ENCODE measurements at regions not wholly inside any gene's neighbourhood (a gene's known extent, or its start where the extent isn't known, plus 50 kb on each side); places are given as distances from the start of the nearest gene placed in this dataset.

DNA sequence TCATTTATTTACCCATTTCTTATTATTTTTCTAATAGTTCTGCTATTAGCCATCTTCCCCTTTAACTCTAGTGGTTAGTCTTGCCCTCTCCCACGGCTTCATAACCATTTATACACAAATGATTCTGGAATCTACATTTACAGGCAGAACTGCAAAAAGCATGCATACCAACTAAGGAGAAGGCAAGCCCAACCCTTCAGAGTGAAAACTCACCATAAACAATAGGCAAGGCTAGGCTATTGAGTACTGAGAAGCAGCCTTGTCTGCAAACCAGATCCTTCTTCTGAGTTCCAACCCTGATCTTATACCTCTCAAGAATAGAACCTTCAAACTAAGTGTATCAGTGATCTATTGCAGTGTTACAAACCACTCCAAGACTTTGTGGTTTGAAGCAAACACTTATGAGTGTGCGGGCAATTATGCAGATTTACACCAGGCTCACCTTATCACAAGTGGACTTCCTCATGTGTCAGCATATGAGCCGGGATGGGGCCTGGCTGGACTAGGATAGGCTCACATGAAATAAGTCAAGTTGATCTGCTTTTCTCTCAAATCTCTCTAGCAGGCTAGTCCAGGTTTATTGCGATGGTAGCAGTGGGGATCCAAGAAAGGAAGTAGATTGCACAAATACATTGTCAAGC, 896.9 kb upstream of the PHF14 start:
- TF ChIP-seq EP300 (IDR thresholded peaks at IDR 0.05; ENCODE audit: borderline replicate concordance) (no peak), FOXM1 (IDR thresholded peaks at IDR 0.05; ENCODE audit: borderline replicate concordance, low read depth) (no peak), TEAD4 (IDR thresholded peaks at IDR 0.05) (no peak)
- TF ChIP-seq, protein P1, sequence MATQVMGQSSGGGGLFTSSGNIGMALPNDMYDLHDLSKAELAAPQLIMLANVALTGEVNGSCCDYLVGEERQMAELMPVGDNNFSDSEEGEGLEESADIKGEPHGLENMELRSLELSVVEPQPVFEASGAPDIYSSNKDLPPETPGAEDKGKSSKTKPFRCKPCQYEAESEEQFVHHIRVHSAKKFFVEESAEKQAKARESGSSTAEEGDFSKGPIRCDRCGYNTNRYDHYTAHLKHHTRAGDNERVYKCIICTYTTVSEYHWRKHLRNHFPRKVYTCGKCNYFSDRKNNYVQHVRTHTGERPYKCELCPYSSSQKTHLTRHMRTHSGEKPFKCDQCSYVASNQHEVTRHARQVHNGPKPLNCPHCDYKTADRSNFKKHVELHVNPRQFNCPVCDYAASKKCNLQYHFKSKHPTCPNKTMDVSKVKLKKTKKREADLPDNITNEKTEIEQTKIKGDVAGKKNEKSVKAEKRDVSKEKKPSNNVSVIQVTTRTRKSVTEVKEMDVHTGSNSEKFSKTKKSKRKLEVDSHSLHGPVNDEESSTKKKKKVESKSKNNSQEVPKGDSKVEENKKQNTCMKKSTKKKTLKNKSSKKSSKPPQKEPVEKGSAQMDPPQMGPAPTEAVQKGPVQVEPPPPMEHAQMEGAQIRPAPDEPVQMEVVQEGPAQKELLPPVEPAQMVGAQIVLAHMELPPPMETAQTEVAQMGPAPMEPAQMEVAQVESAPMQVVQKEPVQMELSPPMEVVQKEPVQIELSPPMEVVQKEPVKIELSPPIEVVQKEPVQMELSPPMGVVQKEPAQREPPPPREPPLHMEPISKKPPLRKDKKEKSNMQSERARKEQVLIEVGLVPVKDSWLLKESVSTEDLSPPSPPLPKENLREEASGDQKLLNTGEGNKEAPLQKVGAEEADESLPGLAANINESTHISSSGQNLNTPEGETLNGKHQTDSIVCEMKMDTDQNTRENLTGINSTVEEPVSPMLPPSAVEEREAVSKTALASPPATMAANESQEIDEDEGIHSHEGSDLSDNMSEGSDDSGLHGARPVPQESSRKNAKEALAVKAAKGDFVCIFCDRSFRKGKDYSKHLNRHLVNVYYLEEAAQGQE (IDR thresholded peaks at IDR 0.05; ENCODE audit: low read depth) = no peak

DNA sequence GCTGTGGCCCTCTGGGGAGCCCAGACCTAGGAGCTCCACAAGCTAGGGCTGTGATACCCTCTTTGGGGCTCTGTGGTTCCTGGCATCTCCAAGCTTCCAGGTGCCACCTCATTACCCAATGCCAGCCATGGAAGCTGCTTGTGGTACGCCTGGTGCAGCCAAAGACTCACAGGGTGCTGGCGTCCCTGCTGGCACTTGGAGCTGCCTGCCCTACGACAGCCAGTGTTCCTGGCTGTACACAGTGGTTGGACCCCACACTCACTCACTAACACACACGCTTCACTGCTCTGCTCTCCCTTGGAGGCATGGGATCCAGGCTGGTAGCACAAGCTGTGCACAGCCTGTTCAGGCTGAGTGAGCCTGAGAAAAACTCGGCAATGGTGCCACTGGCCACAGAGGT, 894.1 kb upstream of the PHF14 start:
- no peak for TF ChIP-seq TAF1 (IDR thresholded peaks at IDR 0.05; ENCODE audit: low read depth)
- no peak for TF ChIP-seq CREB1 (IDR thresholded peaks at IDR 0.05; ENCODE audit: low read depth)
- no peak for TF ChIP-seq YY1 (IDR thresholded peaks at IDR 0.05; ENCODE audit: low read depth)
- TF ChIP-seq, protein P2, sequence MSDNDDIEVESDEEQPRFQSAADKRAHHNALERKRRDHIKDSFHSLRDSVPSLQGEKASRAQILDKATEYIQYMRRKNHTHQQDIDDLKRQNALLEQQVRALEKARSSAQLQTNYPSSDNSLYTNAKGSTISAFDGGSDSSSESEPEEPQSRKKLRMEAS (IDR thresholded peaks at IDR 0.05) = no peak
- TF ChIP-seq EGR1 (IDR thresholded peaks at IDR 0.05) = no peak
- TF ChIP-seq, protein P3, sequence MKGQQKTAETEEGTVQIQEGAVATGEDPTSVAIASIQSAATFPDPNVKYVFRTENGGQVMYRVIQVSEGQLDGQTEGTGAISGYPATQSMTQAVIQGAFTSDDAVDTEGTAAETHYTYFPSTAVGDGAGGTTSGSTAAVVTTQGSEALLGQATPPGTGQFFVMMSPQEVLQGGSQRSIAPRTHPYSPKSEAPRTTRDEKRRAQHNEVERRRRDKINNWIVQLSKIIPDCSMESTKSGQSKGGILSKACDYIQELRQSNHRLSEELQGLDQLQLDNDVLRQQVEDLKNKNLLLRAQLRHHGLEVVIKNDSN (IDR thresholded peaks at IDR 0.05) = no peak
- no peak for TF ChIP-seq FOXM1 (IDR thresholded peaks at IDR 0.05; ENCODE audit: borderline replicate concordance, low read depth)
- no peak for TF ChIP-seq TEAD4 (IDR thresholded peaks at IDR 0.05)
- TF ChIP-seq EP300 (IDR thresholded peaks at IDR 0.05; ENCODE audit: borderline replicate concordance) = no peak
- no peak for TF ChIP-seq ZBTB7A (IDR thresholded peaks at IDR 0.05; ENCODE audit: low read depth)
- no peak for TF ChIP-seq TCF12 (IDR thresholded peaks at IDR 0.05; ENCODE audit: low read depth)

DNA sequence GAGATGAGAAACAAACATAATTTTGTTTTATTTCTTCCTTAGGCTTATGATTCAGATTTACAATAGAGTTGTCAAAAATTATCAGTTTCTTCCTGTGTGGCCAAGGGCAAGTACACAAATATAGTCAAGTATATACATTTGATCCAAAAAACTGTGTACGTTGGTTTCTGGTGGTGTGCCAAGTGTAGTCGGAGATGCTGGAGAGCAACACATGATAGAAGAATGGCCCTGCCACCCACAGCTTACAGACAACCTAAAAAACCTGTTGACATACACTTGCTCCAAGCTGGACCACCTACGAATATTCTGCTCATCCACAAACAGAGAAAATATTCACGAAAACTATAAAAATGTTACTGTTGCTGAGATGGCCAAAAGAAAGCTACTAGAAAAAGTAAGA, 890.8 kb upstream of the PHF14 start:
- TF ChIP-seq RAD21 (IDR thresholded peaks at IDR 0.05; ENCODE audit: low read depth) (no peak), CEBPB (IDR thresholded peaks at IDR 0.05) (no peak), TAF1 (IDR thresholded peaks at IDR 0.05; ENCODE audit: low read depth) (no peak), NFIC (IDR thresholded peaks at IDR 0.05) (no peak), TCF12 (IDR thresholded peaks at IDR 0.05; ENCODE audit: low read depth) (no peak)
- TF ChIP-seq, protein P2 (IDR thresholded peaks at IDR 0.05) = no peak
- TF ChIP-seq, protein P3 (IDR thresholded peaks at IDR 0.05) = no peak

DNA sequence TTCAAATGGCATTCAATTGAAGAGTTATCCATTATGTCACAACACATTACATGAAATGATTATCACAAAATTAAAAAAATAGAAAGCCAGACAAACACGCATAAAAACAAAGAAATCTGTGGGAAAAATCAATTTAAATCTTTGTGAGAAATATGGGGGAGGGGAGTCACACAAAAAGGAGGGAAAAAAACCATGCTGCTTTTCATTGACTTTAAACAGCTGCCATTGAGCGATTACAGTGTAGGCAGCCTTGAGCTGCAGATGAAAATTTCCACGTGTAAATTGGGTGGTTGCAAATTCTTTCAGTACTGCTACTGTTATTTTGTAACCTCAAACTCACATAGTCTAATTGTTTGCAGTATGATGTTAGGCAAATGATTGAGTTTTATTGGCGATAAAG, 889.9 kb upstream of the PHF14 start:
- TF ChIP-seq ZBTB7A (IDR thresholded peaks at IDR 0.05; ENCODE audit: low read depth) (no peak), TAF1 (IDR thresholded peaks at IDR 0.05; ENCODE audit: low read depth) (no peak), EGR1 (IDR thresholded peaks at IDR 0.05) (no peak), FOXM1 (IDR thresholded peaks at IDR 0.05; ENCODE audit: borderline replicate concordance, low read depth) (no peak), TCF12 (IDR thresholded peaks at IDR 0.05; ENCODE audit: low read depth) (no peak), CEBPB (IDR thresholded peaks at IDR 0.05) (no peak)
- TF ChIP-seq, protein P3 (IDR thresholded peaks at IDR 0.05) = no peak

DNA sequence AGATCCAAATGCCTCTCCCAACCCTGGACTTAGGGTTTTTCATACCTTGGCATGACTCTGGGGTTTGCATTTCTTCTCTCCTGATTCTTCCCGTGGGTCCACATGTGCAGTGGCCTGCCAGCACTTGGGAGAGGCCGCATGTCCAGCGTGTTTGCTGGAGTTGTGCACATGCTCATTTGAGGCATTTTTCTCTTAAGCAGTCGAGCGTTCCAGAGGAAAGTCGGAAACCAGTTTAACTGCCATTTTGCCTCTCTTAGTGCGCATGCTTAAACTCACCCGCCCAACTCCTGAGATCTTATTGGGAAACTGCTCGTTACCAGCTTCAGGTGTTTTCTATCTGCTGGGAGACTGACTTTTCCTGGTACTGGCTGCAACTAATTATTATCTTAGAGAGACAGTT, 888.4 kb upstream of the PHF14 start:
- no peak for TF ChIP-seq CREB1 (IDR thresholded peaks at IDR 0.05; ENCODE audit: low read depth)
- TF ChIP-seq ZBTB7A (IDR thresholded peaks at IDR 0.05; ENCODE audit: low read depth) = no peak
- no peak for TF ChIP-seq CEBPB (IDR thresholded peaks at IDR 0.05)
- no peak for TF ChIP-seq NFIC (IDR thresholded peaks at IDR 0.05)

DNA sequence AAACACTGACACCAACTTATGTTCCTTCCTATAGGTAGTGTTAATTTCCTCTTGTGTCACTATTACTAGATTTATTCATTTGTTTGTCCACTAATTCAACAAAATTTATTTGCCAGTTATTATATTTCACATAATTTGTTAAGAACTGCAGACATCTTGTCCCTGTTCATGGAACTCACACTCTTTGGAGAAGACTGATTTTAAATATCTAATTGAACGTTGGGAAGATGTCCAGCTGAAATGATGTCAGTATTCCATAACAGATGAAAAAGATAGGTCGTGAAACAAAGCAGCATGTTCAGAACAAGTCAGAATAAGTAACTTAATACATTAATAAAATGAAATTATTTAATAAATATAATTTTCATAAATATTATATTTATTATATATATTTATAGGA, 873.1 kb upstream of the PHF14 start:
- TF ChIP-seq CEBPB (IDR thresholded peaks at IDR 0.05) = no peak
- TF ChIP-seq EP300 (IDR thresholded peaks at IDR 0.05; ENCODE audit: borderline replicate concordance) = no peak
- no peak for TF ChIP-seq NFIC (IDR thresholded peaks at IDR 0.05)
- TF ChIP-seq, protein P2 (IDR thresholded peaks at IDR 0.05) = no peak
- no peak for TF ChIP-seq YY1 (IDR thresholded peaks at IDR 0.05; ENCODE audit: low read depth)
- no peak for TF ChIP-seq ZBTB7A (IDR thresholded peaks at IDR 0.05; ENCODE audit: low read depth)
- TF ChIP-seq CREB1 (IDR thresholded peaks at IDR 0.05; ENCODE audit: low read depth) = no peak
- TF ChIP-seq TEAD4 (IDR thresholded peaks at IDR 0.05) = no peak
- TF ChIP-seq, protein P1 (IDR thresholded peaks at IDR 0.05; ENCODE audit: low read depth) = no peak
- TF ChIP-seq RAD21 (IDR thresholded peaks at IDR 0.05; ENCODE audit: low read depth) = no peak

Data from Ishikawa (cell line).